Endometrium (tissue), 2 donors: ENCODE measurements at regions not wholly inside any gene's neighbourhood (a gene's known extent, or its start where the extent isn't known, plus 50 kb on each side); places are given as distances from the start of the nearest gene placed in this dataset.
"Not testable (repeated sequence)": the region's sequence is repeated elsewhere in the genome, so short reads cannot be mapped to it uniquely, and the experiment has no call there.

Experiments
- FAIRE-seq: peaks from 2 replicates; lab custom pipeline; 2012; peaks lifted over from hg19 to GRCh38; lab: Jason Lieb, UNC
- donor health status: control.
- donor health status: control.

GRCh38 chr5:51802551-51803184, 419.4 kb downstream of the ISL1 start:
- FAIRE-seq, result no peak

DNA sequence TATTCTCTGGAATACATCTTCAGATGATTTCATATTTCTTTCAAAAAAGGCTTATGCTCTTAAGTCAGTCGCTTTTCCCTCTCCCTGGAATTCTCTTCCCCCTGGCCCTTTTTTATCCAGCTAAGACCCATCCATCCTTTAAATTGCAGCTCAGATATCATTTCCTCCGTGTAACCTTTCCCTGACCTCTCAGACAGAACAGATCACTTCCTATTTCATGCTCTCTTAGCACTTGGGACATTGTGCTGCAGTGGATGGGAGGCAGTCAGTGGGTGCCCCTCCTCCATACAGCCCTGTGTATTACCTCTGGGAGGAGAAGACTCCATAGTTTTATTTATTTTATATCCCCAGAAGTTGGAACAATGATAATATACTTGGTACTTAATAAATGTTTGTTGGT, 423.4 kb downstream of the ISL1 start:
- no peak for FAIRE-seq

GRCh38 chr5:51810592-51810991, 427.3 kb downstream of the ISL1 start:
- no peak for FAIRE-seq

DNA sequence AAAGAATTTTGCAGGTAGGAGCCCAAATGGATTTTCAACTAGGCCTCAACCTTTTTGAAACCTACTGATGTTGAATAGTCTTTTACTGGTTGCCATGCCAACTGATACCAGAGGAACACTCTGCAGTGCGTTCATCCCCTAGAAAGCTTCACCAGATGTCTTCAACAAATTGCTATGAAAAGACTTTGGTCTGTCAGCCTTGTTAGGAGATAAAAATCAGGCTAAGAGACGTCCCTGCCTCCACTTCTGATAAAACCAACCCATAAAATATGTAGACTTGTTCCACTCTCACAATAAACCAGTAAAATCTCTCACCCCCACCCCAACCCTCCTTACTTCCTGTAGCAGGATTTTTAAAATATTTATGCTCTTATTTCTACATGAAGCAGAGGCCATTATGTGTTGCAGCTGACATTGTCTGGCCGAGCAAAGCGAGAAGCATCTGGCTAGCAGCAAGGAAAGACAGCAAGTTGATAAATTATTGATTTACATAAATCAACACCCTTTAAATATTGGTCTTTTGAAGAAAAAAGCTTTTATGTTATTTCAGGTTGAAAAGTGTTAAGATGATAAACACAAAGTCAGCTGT, 428.7 kb downstream of the ISL1 start:
- FAIRE-seq, result no peak

DNA sequence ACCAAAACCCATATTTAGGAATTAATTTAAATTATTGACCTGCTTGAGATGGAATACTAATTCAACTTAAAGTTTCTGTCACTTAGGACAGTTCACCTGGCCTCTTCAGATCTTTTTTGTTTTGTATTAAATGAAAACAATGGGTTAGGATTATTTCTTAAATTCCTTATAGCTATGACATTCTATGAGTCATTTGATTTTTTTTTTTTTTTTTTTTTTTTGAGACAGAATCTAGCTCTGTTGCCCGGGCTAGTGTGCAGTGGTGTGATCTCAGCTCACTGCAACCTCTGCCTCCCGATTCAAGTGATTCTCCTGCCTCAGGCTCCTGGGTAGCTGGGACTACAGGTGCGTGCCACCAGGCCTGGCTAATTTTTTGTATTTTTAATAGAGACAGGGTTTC, 431.6 kb downstream of the ISL1 start:
- FAIRE-seq, result not testable (repeated sequence)

GRCh38 chr5:51816427-51816826, 433.2 kb downstream of the ISL1 start:
- no peak for FAIRE-seq

GRCh38 chr5:51821697-51822096, 438.4 kb downstream of the ISL1 start:
- no peak for FAIRE-seq

GRCh38 chr5:51829230-51829629, 446.0 kb downstream of the ISL1 start:
- no peak for FAIRE-seq

DNA sequence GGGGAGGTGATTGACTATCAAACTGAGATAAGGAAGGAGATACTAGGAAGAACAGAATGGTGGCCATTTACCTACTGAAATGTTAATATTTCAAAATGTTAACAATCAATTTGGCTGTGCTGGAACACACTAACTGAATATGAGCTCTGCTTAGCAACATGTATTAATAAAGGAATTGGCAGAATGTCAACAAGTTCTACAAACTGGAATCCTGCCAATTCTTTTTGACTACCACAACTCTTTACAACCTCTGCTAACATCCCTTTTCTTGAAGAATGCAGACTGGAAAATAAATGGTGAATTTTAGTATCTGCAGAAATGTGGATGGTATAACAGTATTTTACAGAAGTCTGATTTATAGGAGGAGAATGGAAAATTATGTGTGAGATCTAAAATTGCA, 446.4 kb downstream of the ISL1 start:
- no peak for FAIRE-seq

DNA sequence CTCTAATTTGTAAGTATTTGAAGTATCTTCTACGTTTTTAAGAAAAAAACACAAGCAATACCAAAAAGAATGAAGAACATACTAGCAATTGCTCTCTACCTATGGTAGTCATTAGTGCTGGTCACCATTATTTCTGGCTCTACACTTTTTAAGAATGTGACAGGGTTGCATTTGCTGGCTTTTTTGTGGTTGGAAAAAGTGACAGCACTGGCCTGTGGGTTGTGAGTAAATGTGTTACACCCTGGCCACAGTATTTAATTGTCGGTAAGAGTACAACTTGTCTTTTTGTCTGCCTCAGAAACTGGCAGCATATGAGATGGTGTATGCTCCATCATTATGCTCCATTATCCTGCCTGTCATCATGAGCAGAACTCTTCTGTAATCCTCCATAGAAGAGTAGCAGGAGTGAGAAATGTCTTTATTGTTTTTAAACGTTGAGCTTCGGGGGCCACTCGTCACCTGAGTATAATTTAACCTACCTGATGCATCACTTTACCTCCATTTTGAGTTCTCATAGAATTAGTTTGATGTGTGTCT, 449.8 kb downstream of the ISL1 start:
- no peak for FAIRE-seq

DNA sequence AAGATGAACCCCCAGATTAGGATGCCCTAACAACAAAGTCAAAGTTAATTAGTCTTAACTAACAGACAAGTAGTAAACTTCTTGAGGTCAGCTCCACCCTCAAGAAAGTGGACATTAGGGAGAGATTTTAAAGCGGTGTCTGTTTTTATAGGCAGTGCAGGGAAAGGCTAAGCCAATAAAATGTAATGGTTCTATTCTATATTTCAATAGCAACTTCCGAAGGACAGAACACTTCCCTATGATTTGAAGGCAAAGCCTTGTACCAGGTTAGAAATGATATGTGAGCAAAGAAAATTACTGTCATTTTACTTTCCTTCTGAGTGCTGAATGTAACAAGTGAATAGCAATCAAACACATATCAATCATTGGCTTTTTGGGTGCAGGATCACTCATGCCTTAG, 455.2 kb downstream of the ISL1 start:
- FAIRE-seq, result no peak

- FAIRE-seq, result no peak
Observed at GRCh38 chr5:51843893-51844292, 460.6 kb downstream of the ISL1 start.

- FAIRE-seq, result no peak
Observed at GRCh38 chr5:51846015-51846414, 462.8 kb downstream of the ISL1 start.

- no peak for FAIRE-seq
Observed at GRCh38 chr5:51859624-51860023, 476.4 kb downstream of the ISL1 start.

DNA sequence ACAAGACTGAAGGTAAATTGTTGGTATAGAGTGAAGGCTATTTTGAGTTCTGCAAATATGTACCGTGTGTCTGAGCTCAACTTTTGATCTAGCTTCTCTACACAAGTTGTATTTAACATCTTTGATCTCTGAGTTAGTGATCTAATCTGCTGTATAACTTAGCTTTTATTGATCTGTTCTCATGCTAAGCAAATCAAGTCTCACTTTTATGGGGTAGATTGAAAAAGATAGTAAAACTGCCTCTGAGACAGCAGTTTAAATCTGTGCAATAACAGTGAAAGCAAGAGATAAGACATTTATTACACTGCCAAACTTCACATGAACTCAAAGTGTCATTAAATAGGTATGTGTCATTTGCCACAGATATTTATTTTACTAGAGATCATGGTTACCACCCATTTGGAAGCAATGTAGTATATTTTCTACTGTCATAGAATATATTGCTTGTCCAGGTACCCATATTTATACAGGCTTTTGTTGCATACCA, 477.3 kb downstream of the ISL1 start:
- no peak for FAIRE-seq

GRCh38 chr5:51872144-51872543, 488.9 kb downstream of the ISL1 start:
- no peak for FAIRE-seq

GRCh38 chr5:51881901-51882300, 498.7 kb downstream of the ISL1 start:
- no peak for FAIRE-seq

DNA sequence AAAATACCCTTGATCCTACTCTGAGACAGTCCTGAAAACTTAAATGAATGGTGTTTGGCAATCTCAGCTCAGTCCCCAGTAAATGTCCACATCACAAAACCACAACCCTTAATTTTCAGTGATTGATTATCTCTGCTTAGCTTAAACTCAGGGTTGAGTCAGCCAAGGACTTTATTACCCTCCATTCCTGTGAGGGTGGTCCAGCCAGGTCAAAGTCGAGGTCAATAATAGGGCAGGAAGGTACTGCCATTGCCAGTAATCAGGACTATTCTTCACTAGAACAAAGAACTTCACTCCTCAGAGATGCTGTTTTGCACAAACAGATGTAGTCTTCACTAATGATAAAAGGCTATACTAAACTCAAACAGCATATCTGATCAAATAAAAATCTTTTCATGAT, 499.4 kb downstream of the ISL1 start:
- FAIRE-seq, result no peak

GRCh38 chr5:51889703-51890102, 506.5 kb downstream of the ISL1 start:
- no peak for FAIRE-seq

- FAIRE-seq, result no peak
Observed at GRCh38 chr5:51890435-51891116, 507.3 kb downstream of the ISL1 start.

DNA sequence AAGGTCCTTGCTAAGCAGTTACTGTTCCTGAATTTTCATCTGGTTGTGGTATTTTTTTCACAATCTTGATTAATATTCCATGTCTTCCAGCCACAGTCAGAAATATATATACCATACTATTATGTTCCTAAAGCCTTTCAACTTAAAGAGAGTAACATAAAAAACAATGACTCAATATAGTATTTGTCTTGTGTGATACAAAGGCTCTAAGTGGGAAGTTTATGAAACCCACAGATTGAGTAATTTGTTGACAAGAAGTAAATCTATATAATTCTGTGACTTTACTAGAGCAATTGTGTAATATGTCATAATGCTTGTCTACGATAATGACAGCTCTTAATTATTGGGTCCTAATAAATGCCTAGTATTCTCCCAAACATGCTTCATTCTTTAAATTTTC, 509.4 kb downstream of the ISL1 start:
- FAIRE-seq, result no peak

GRCh38 chr5:51895834-51896233, 512.6 kb downstream of the ISL1 start:
- no peak for FAIRE-seq

- no peak for FAIRE-seq
Observed at GRCh38 chr5:51902512-51902911, 519.3 kb downstream of the ISL1 start.
